GM18951 (cell line): ENCODE measurements at regions not wholly inside any gene's neighbourhood (a gene's known extent, or its start where the extent isn't known, plus 50 kb on each side); places are given as distances from the start of the nearest gene placed in this dataset.

Experiments
- POLR2A ChIP-seq: IDR thresholded peaks from 4 replicates; pipeline ENCODE4 v1.6.1; 2011; ENCODE audit warnings: mild to moderate bottlenecking; ENCODE audit not compliant: insufficient read length, insufficient read depth; ENCODE audit errors: extremely low read depth
- in situ Hi-C: fragments of 300-500 bp; cut with MboI; formaldehyde crosslinking; loops from one replicate; pipeline ENCODE4 v1.12.0; 2022; ENCODE audit warnings: low sequenced_read_pairs, mixed read lengths, inconsistent platforms; ENCODE audit not compliant: unreplicated experiment

DNA sequence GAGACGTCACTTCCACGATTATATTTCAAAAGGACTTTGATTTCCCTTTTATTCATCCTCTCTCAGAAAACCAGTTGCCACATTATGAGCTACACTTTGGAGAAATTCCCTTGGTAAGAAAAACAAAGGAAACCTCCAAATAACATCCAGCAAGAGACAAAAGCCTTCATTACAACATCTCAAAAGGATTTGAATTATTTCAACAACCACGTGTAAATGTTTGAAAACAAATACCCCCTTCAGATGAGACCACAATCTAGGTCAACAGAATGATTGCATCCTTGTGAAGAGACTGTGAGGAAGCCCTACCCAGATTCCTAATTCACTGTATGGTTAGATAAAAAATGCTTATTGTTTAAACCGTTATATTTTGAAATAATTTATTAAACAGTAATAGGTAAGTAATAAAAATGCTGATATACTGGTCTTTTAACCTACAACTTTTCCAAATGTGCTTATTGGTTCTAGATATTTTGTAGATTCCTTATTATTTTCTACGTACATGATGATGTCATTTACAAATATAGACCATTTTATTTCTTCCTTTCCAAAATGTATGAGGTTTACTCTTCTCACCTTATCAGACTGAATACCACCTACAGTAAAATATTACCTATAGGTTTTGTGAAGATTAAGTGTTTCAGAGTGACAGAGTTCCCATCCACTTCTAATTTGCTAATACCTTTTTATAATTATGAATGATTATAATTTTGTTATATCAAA lies 922.7 kb upstream of the CHAC2 start:
- no peak for TF ChIP-seq POLR2A
- in situ Hi-C loops = no loop called here

DNA sequence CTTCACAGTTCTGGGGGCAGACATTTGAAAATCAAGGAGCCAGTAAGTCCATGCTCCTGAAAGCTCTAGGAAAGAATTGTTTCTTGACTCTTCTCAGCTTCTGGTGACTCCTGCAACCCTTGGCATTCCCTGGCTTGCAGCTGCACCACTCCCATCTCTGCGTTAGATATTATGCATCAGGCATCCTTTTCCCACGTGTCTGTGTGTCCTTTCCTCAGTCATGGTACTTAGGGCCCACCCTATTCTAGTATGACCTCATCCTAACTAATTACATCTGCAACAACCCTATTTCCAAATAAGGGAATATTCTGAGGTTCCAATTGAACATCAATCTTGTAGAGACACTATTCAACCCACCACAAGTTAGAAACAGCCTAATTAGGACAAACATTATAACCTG lies 931.7 kb upstream of the CHAC2 start:
- in situ Hi-C loops = no loop called here
- no peak for TF ChIP-seq POLR2A

- no peak for TF ChIP-seq POLR2A
Measured at GRCh38 chr2:52831216-52831615, 936.4 kb upstream of the CHAC2 start.

GRCh38 chr2:52828112-52828511 lies 939.5 kb upstream of the CHAC2 start:
- no peak for TF ChIP-seq POLR2A
- in situ Hi-C loops = no loop called here

More at GRCh38 chr2:52831216-52831615, 936.4 kb upstream of the CHAC2 start:
- in situ Hi-C loops = no loop called here

GRCh38 chr2:52821631-52822030 lies 946.0 kb upstream of the CHAC2 start:
- TF ChIP-seq POLR2A = no peak
- in situ Hi-C loops = no loop called here

DNA sequence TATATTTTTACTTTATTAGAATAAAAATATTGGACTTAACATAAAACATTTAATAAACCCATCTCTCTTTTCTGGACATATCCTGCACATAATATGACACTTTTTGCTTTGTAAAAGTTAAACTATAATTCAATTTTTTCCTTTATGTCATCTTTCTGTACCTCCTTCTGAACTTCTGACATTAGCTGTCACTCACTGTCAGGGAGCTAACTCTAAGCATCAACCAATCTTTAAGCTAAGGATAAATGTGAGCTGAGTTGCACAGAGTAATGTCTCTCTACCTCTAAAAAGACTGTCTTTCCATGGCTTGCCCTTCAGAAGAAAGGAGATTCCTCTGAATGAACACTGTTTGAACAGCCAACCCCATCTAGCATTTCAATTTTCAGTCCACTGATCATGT lies 948.6 kb upstream of the CHAC2 start:
- no peak for TF ChIP-seq POLR2A
- in situ Hi-C loops = no loop called here

GRCh38 chr2:52810460-52810859 lies 957.1 kb upstream of the CHAC2 start:
- TF ChIP-seq POLR2A = no peak
- in situ Hi-C loops = no loop called here

GRCh38 chr2:52805901-52806410 lies 961.6 kb upstream of the CHAC2 start:
- TF ChIP-seq POLR2A = no peak
- in situ Hi-C loops = no loop called here

DNA sequence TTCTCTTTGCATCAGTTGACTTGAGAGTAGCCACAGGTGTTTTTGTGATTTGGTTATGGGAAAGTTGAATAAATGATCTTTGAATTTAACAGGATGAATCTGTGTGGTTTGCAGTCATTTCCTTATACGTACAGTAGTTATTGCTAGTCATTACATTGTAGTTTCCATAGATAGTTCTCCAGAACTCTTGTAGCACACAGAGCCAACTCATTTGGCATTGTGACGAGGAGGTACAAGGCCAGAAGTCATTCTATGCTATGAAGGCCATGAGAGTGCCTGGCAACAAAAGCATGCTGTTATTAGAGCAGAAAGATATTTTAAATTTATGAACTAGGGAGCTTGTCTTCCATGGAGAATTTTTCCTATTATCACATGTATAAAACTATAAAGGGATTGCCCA lies 973.0 kb upstream of the CHAC2 start:
- TF ChIP-seq POLR2A = no peak
- in situ Hi-C loops = no loop called here

- TF ChIP-seq POLR2A = no peak
Measured at GRCh38 chr2:52779446-52779845, 988.2 kb upstream of the CHAC2 start.

DNA sequence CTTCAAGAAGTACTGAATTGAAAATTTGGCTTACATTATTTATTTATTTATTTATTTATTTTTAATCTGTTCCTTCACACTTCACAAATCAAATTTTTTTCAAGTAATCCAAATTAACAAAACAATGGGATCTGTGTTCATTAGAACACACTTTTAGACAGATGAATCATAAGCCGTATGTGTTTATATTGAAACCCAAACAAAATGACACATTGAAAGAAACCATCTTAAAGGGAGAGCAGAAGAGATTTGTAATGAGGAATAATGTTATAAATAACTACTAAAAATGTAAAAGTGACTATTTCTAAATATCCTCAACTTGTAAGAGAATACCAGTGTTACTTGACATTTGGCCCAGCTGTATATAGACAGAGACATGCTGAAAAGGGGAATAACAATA lies 991.0 kb upstream of the CHAC2 start:
- in situ Hi-C loops = no loop called here
- no peak for TF ChIP-seq POLR2A

More at GRCh38 chr2:52779446-52779845, 988.2 kb upstream of the CHAC2 start:
- in situ Hi-C loops = no loop called here

DNA sequence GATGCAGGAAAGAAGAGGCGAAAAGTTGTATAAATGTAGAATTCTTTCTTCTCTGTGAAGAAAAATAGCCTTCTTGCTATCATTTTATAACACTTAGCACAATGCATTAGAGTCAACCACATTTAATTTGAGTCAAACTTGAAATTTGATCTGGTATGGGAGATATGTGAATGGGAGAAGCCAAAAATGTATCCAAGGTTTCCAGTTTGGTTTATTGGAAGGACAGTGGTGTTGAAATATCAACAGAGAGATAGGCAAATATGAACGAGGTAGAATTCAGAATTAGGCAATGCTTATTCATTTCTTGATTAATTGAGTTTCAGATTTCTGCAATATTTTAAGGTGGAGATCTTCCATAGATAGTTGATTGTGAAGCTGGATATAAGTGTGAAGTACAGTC lies 991.9 kb upstream of the CHAC2 start:
- no peak for TF ChIP-seq POLR2A

GRCh38 chr2:52765735-52766134 lies 1001.9 kb upstream of the CHAC2 start:
- in situ Hi-C loops = no loop called here
- no peak for TF ChIP-seq POLR2A

More for the DNA sequence above, 991.9 kb upstream of the CHAC2 start:
- in situ Hi-C loops = no loop called here

GRCh38 chr2:52749764-52750163 lies 1017.8 kb upstream of the CHAC2 start:
- in situ Hi-C loops = no loop called here

More at GRCh38 chr2:52749764-52750163, 1017.8 kb upstream of the CHAC2 start:
- no peak for TF ChIP-seq POLR2A
